ENCODE measurements at regions not wholly inside any gene's neighbourhood (a gene's known extent, or its start where the extent isn't known, plus 50 kb on each side); places are given as distances from the start of the nearest gene placed in this dataset.

- TF ChIP-seq ZNF23 (tag by site-specific recombination; IDR thresholded peaks at IDR 0.05; ENCODE audit: borderline replicate concordance) (no peak), YY2 (tag by site-specific recombination; IDR thresholded peaks at IDR 0.05) (no peak), ZNF292 (tag by site-specific recombination; IDR thresholded peaks at IDR 0.05; ENCODE audit: borderline replicate concordance, low read depth) (no peak), ZNF610 (tag by site-specific recombination; IDR thresholded peaks at IDR 0.05; ENCODE audit: borderline replicate concordance) (no peak), ZBTB20 (tag by site-specific recombination; IDR thresholded peaks at IDR 0.05) (no peak), KLF7 (tag by site-specific recombination; IDR thresholded peaks at IDR 0.05; ENCODE audit: borderline replicate concordance) (no peak), FEZF1 (tag by site-specific recombination; IDR thresholded peaks at IDR 0.05) (no peak), ZNF211 (tag by site-specific recombination; IDR thresholded peaks at IDR 0.05; ENCODE audit: low read depth) (no peak), ZNF302 (tag by site-specific recombination; IDR thresholded peaks at IDR 0.05; ENCODE audit: low read depth) (no peak), ZNF274 (IDR thresholded peaks at IDR 0.05; ENCODE audit: low read length) (no peak), ZNF274 (tag by site-specific recombination; IDR thresholded peaks at IDR 0.05; ENCODE audit: borderline replicate concordance) (no peak), ZNF621 (tag by site-specific recombination; IDR thresholded peaks at IDR 0.05) (no peak)
Measured at GRCh38 chr20:24829649-24830370, 119.3 kb upstream of the CST7 start (continued).

GRCh38 chr20:24830649-24831048, 118.4 kb upstream of the CST7 start:
- TF ChIP-seq FEZF1 (tag by site-specific recombination; IDR thresholded peaks at IDR 0.05) (no peak), ZNF449 (tag by site-specific recombination; IDR thresholded peaks at IDR 0.05) (no peak), KLF10 (tag by site-specific recombination; IDR thresholded peaks at IDR 0.05) (no peak)
- no peaks in the 10 kb centered on the region for H3K36me3 ChIP-seq (ENCODE audit: control insufficient read depth in 2 of 2, insufficient read depth in 1 of 2, low read length in 2 of 2)
- H3K9me3 ChIP-seq (ENCODE audit: control insufficient read depth, insufficient read depth, low read depth, low read length): no peaks in the 10 kb centered on the region
- no peak overlapping the region for H3K4me3 ChIP-seq (ENCODE audit: low read depth, low read length)
- CTCF ChIA-PET: no interaction called here
- H3K4me1 ChIP-seq (ENCODE audit: control insufficient read depth, insufficient read depth, low read length): no peaks in the 10 kb centered on the region
- POLR2A ChIA-PET: no interaction called here
- no peak overlapping the region for H3K27ac ChIP-seq (ENCODE audit: extremely low read depth, low read depth, low read length)

- TF ChIP-seq ZNF423 (tag by site-specific recombination; IDR thresholded peaks at IDR 0.05) (no peak), SCRT1 (tag by site-specific recombination; IDR thresholded peaks at IDR 0.05; ENCODE audit: borderline replicate concordance) (no peak), ZNF571 (tag by site-specific recombination; IDR thresholded peaks at IDR 0.05) (no peak)
- Histone ChIP-seq H3K27ac (ENCODE audit: extremely low read depth, low read depth, low read length) (no peak overlapping the region), H3K4me1 (ENCODE audit: control insufficient read depth, insufficient read depth, low read length) (no peaks in the 10 kb centered on the region), H3K4me3 (ENCODE audit: low read depth, low read length) (no peak overlapping the region), H3K9me3 (ENCODE audit: control insufficient read depth, insufficient read depth, low read depth, low read length) (no peaks in the 10 kb centered on the region), H3K36me3 (ENCODE audit: control insufficient read depth in 2 of 2, insufficient read depth in 1 of 2, low read length in 2 of 2) (no peaks in the 10 kb centered on the region)
- CTCF ChIA-PET: no interaction called here
- POLR2A ChIA-PET: no interaction called here
Measured at GRCh38 chr20:24831232-24831631, 117.8 kb upstream of the CST7 start.

- ChIA-PET POLR2A (no interaction called here), CTCF (no interaction called here)
- Histone ChIP-seq H3K9me3 (ENCODE audit: control insufficient read depth, insufficient read depth, low read depth, low read length) (no peaks in the 10 kb centered on the region), H3K27ac (ENCODE audit: extremely low read depth, low read depth, low read length) (no peak overlapping the region), H3K4me1 (ENCODE audit: control insufficient read depth, insufficient read depth, low read length) (no peaks in the 10 kb centered on the region), H3K4me3 (ENCODE audit: low read depth, low read length) (no peak overlapping the region), H3K36me3 (ENCODE audit: control insufficient read depth in 2 of 2, insufficient read depth in 1 of 2, low read length in 2 of 2) (no peaks in the 10 kb centered on the region)
- TF ChIP-seq ZNF585B (tag by site-specific recombination; IDR thresholded peaks at IDR 0.05) (no peak), ZFP3 (tag by site-specific recombination; IDR thresholded peaks at IDR 0.05; ENCODE audit: low read depth) (no peak), ZNF341 (tag by site-specific recombination; IDR thresholded peaks at IDR 0.05; ENCODE audit: low read depth) (no peak), MZF1 (tag by site-specific recombination; IDR thresholded peaks at IDR 0.05; ENCODE audit: borderline replicate concordance) (no peak)
Measured at GRCh38 chr20:24832518-24832917, 116.6 kb upstream of the CST7 start.
